OCI-LY3 (cell line): ENCODE measurements at regions not wholly inside any gene's neighbourhood (a gene's known extent, or its start where the extent isn't known, plus 50 kb on each side); places are given as distances from the start of the nearest gene placed in this dataset.

Experiments
- H2AFZ ChIP-seq: fragments of 200-600, 300-600 bp; shearing (Covaris generic); 2 replicates; pipeline ENCODE4 v1.6.0; 2014; ENCODE audit warnings: antibody characterized with exemption, low read depth, low read length
- H3K27ac ChIP-seq: fragments of 200-600, 300-600 bp; sonication (generic); 2 replicates; pipeline ENCODE4 v1.5.1; 2014; ENCODE audit warnings: mild to moderate bottlenecking, low read length, moderate library complexity, mixed read lengths
- H3K27me3 ChIP-seq: fragments of 200-600, 300-600 bp; sonication (generic); 2 replicates; pipeline ENCODE4 v1.6.1; 2014; ENCODE audit warnings: low read depth, low read length, mixed read lengths
- H3K36me3 ChIP-seq: fragments of 200-600, 300-600 bp; sonication (generic); replicated peaks from 2 replicates; pipeline ENCODE3; 2014; ENCODE audit warnings: low read depth, low read length, mixed read lengths
- H3K4me1 ChIP-seq: fragments of 300-600, 200-600 bp; sonication (generic); 2 replicates; pipeline ENCODE4 v1.6.1; 2014; ENCODE audit warnings: low read length, mixed read lengths
- H3K4me2 ChIP-seq: fragments of 200-600, 300-600 bp; sonication (generic); 2 replicates; pipeline ENCODE4 v1.6.1; 2014; ENCODE audit warnings: low read length, mixed read lengths
- H3K4me3 ChIP-seq: fragments of 300-600, 200-600 bp; sonication (generic); 2 replicates; pipeline ENCODE4 v1.5.1; 2014; ENCODE audit warnings: antibody characterized with exemption, mild to moderate bottlenecking, low read length, moderate library complexity
- H3K79me2 ChIP-seq: fragments of 300-600, 200-600 bp; shearing (Covaris generic); 2 replicates; pipeline ENCODE4 v1.6.1; 2014; ENCODE audit warnings: mild to moderate bottlenecking, low read length, mixed read lengths
- H3K9ac ChIP-seq: fragments of 300-600, 200-600 bp; shearing (Covaris generic); 2 replicates; pipeline ENCODE4 v1.6.0; 2014; ENCODE audit warnings: mild to moderate bottlenecking, low read length, moderate library complexity
- H3K9me3 ChIP-seq: fragments of 200-600, 300-600 bp; shearing (Covaris generic); 2 replicates; pipeline ENCODE4 v1.6.1; 2014; ENCODE audit warnings: low read length, mixed read lengths; ENCODE audit not compliant: insufficient read depth
- H4K20me1 ChIP-seq: fragments of 200-600, 300-600 bp; sonication (generic); 2 replicates; pipeline ENCODE4 v1.6.1; 2016; ENCODE audit warnings: low read length, mixed read lengths; ENCODE audit not compliant: insufficient read depth
- CTCF ChIP-seq: fragments of 200-600, 300-600 bp; sonication (generic); IDR thresholded peaks from 2 replicates; pipeline ENCODE4 v1.5.1; 2014; ENCODE audit warnings: antibody characterized with exemption, low read length, low read depth
- EZH2phosphoT487 ChIP-seq: fragments of 200-600 bp; shearing (Covaris generic); IDR thresholded peaks from 2 replicates; pipeline ENCODE4 v1.6.1; 2018; ENCODE audit warnings: antibody characterized with exemption, mixed run types, low read depth

DNA sequence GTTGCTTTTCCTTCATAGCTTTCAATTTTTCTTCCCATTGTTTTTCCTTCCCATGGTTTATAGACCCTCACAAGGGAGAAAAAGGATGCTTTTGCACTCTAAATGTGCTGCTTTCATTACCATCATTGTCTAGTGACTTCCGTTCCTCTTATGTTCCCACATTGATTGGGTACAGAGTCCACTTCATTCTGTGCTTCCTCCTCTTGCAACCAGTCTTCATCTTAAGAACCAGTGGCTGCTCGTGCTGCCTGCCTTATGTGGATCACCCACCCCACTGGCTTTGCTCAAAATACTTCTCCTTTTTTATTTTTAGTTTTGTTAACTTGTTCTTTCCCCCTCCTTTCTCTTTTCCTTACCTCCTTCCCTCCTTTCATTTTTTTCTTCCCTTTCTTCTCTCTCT, 76.5 kb upstream of the BOD1L1 start:
- no peaks in the 10 kb centered on the region for H3K79me2 ChIP-seq
- H4K20me1 ChIP-seq = no peaks in the 10 kb centered on the region
- H3K4me1 ChIP-seq = no peaks in the 10 kb centered on the region
- no peak overlapping the region for H3K4me2 ChIP-seq
- H3K9ac ChIP-seq = no peak overlapping the region
- no peaks in the 10 kb centered on the region for H3K9me3 ChIP-seq
- H3K27me3 ChIP-seq = no peaks in the 10 kb centered on the region
- H3K36me3 ChIP-seq = no peaks in the 10 kb centered on the region
- TF ChIP-seq CTCF = no peak
- no peak for TF ChIP-seq EZH2phosphoT487
- no peak overlapping the region for H2AFZ ChIP-seq
- H3K27ac ChIP-seq = no peak overlapping the region
- H3K4me3 ChIP-seq = no peak overlapping the region

DNA sequence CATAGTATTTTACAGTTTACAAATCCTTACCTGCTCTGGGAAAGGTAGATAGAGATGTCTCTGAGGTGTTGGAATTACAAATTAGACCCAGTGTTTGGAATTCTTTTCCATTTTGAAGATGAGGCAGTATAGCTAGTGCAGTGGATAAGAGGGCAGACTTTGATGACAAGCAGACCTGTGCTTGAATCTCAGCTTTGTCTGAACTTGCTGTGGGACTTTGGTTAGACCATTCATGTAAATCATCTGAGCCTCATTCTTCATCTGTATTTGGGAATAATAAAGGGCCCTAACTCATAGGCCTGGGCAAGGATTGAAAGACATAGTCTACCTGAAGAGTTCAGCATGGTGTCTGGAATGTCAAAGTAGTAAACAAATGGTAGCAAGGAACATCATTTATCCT, 77.2 kb upstream of the BOD1L1 start:
- Histone ChIP-seq H3K4me3 (no peak overlapping the region), H2AFZ (no peak overlapping the region), H3K4me2 (no peak overlapping the region), H3K27ac (no peak overlapping the region), H3K4me1 (no peaks in the 10 kb centered on the region), H4K20me1 (no peaks in the 10 kb centered on the region), H3K9me3 (no peaks in the 10 kb centered on the region), H3K36me3 (no peaks in the 10 kb centered on the region), H3K9ac (no peak overlapping the region), H3K27me3 (no peaks in the 10 kb centered on the region), H3K79me2 (no peaks in the 10 kb centered on the region)
- TF ChIP-seq EZH2phosphoT487 = no peak

GRCh38 chr4:13705521-13706041, 78.1 kb upstream of the BOD1L1 start:
- H3K9ac ChIP-seq = no peak overlapping the region
- H3K27ac ChIP-seq = no peak overlapping the region
- TF ChIP-seq EZH2phosphoT487 (no peak), CTCF (no peak)
- no peaks in the 10 kb centered on the region for H3K36me3 ChIP-seq
- no peak overlapping the region for H3K4me3 ChIP-seq
- H3K4me1 ChIP-seq = no peaks in the 10 kb centered on the region
- H3K27me3 ChIP-seq = no peaks in the 10 kb centered on the region
- H3K79me2 ChIP-seq = no peaks in the 10 kb centered on the region
- no peaks in the 10 kb centered on the region for H4K20me1 ChIP-seq
- H2AFZ ChIP-seq = no peak overlapping the region
- H3K9me3 ChIP-seq = no peaks in the 10 kb centered on the region
- H3K4me2 ChIP-seq = no peak overlapping the region

- no peaks in the 10 kb centered on the region for H3K4me1 ChIP-seq
- H3K27me3 ChIP-seq = no peaks in the 10 kb centered on the region
- no peaks in the 10 kb centered on the region for H3K79me2 ChIP-seq
- no peak overlapping the region for H2AFZ ChIP-seq
- TF ChIP-seq CTCF (no peak), EZH2phosphoT487 (no peak)
- no peak overlapping the region for H3K4me2 ChIP-seq
- H3K9me3 ChIP-seq = no peaks in the 10 kb centered on the region
- H3K4me3 ChIP-seq = no peak overlapping the region
- no peak overlapping the region for H3K9ac ChIP-seq
- no peaks in the 10 kb centered on the region for H4K20me1 ChIP-seq
- no peak overlapping the region for H3K27ac ChIP-seq
- no peaks in the 10 kb centered on the region for H3K36me3 ChIP-seq
Measured at GRCh38 chr4:13706120-13706519, 78.6 kb upstream of the BOD1L1 start.

DNA sequence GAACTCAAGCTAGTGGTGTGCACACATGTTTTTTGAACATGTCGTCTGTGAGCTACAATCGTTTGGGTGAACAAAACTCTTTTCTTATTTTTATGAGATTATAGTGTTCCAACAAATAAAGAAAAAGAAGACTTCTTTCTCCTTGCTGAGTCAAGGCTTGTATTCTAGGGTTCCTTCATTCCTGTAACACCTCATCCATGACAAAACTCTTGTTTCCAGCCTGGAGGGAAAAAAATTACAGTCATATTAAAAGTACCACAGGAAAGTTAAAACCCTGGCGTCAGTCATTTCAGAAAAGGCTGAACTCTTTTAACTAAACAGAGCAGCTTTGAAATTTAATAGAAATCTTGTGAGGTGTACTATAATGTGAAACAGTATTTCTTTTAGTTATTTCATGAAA, 79.2 kb upstream of the BOD1L1 start:
- Histone ChIP-seq H3K9ac (no peak overlapping the region), H3K4me2 (no peak overlapping the region), H3K79me2 (no peaks in the 10 kb centered on the region), H3K27me3 (no peaks in the 10 kb centered on the region), H4K20me1 (no peaks in the 10 kb centered on the region), H3K36me3 (no peaks in the 10 kb centered on the region), H3K27ac (no peak overlapping the region), H2AFZ (no peak overlapping the region), H3K4me1 (no peaks in the 10 kb centered on the region), H3K4me3 (no peak overlapping the region), H3K9me3 (no peaks in the 10 kb centered on the region)
- no peak for TF ChIP-seq EZH2phosphoT487
- no peak for TF ChIP-seq CTCF
